A549 (cell line): ENCODE measurements at regions not wholly inside any gene's neighbourhood (a gene's known extent, or its start where the extent isn't known, plus 50 kb on each side); places are given as distances from the start of the nearest gene placed in this dataset.

Source experiments
- ATAC-seq, 2 experiments: fragments of 200-7000 bp in 1 of 2; fragments of >200 bp in 1 of 2; cut with Nextera tagmentation in 1 of 2; cut with Tn5 transposase in 1 of 2; 3 replicates each; pipeline versions ENCODE4 v1.8.0 to v1.9.1; 2018 to 2020; ENCODE audit warnings: mild to moderate bottlenecking in 1 of 2, moderate library complexity in 1 of 2
- CTCF ChIA-PET: fragments of 300-600 bp; sonication (Branson Sonifier 250); formaldehyde crosslinking; extraction: SDS; loops from one replicate; lab custom pipeline; 2021; ENCODE audit warnings: antibody characterized with exemption, inconsistent platforms; lab: Yijun Ruan, JAX
- POLR2A ChIA-PET: fragments of 350-600 bp; formaldehyde crosslinking; extraction: SDS; loops from one replicate; lab custom pipeline; 2021; ENCODE audit warnings: antibody characterized with exemption, inconsistent platforms; lab: Yijun Ruan, JAX
- DNase-seq, 2 experiments: peaks; one replicate each; pipeline versions ENCODE4 v3.0.0 to v3.0.0-alpha.2; 2011 to 2016; ENCODE audit warnings: low read depth in 1 of 2, low spot score in 1 of 2
- FAIRE-seq: peaks from 2 replicates; lab custom pipeline; 2011; peaks lifted over from hg19 to GRCh38; lab: Jason Lieb, UNC
- H3K27ac ChIP-seq, 2 experiments: fragments of >200 bp; sonication (Bioruptor Twin); formaldehyde crosslinking; 3 replicates each; pipeline ENCODE4 v1.5.1; 2016 to 2017
- H3K4me1 ChIP-seq: fragments of >200 bp; sonication (Bioruptor Twin); formaldehyde crosslinking; 3 replicates; pipeline ENCODE4 v1.6.1; 2016
- H3K4me2 ChIP-seq: fragments of >200 bp; sonication (Bioruptor Twin); formaldehyde crosslinking; 3 replicates; pipeline ENCODE4 v1.6.1; 2016
- H3K4me3 ChIP-seq: fragments of >200 bp; sonication (Bioruptor Twin); formaldehyde crosslinking; 3 replicates; pipeline ENCODE4 v1.5.1; 2016
- H3K9me3 ChIP-seq: fragments of >200 bp; sonication (Bioruptor Twin); formaldehyde crosslinking; 3 replicates; pipeline ENCODE4 v1.6.1; 2016
- CHD4 ChIP-seq: fragments of 200-600 bp; sonication (generic); IDR thresholded peaks from 2 replicates; pipeline ENCODE4 v1.6.1; 2016; ENCODE audit warnings: antibody characterized with exemption, mild to moderate bottlenecking, borderline replicate concordance
- EHF ChIP-seq: fragments of 250-450 bp; sonication (Bioruptor Pico); IDR thresholded peaks from 2 replicates; pipeline ENCODE4 v1.5.0; 2020; ENCODE audit warnings: mild to moderate bottlenecking
- FOXS1 ChIP-seq: fragments of 250-450 bp; sonication (Bioruptor Pico); IDR thresholded peaks from 2 replicates; pipeline ENCODE4 v1.5.0; 2020; ENCODE audit warnings: mild to moderate bottlenecking, moderate library complexity
- HDAC2 ChIP-seq: fragments of 200-600 bp; sonication (generic); IDR thresholded peaks from 2 replicates; pipeline ENCODE4 v1.6.1; 2016
- HEYL ChIP-seq: fragments of 250-450 bp; sonication (Bioruptor Pico); IDR thresholded peaks from 2 replicates; pipeline ENCODE4 v1.8.0; 2021; ENCODE audit warnings: mild to moderate bottlenecking, moderate library complexity
- HOXB5 ChIP-seq: fragments of 250-450 bp; sonication (Bioruptor Pico); IDR thresholded peaks from 2 replicates; pipeline ENCODE4 v1.5.0; 2020; ENCODE audit warnings: mild to moderate bottlenecking, moderate library complexity
- JUN ChIP-seq, 2 experiments: fragments of >200 bp; sonication (Bioruptor Twin); formaldehyde crosslinking; IDR thresholded peaks; 2 replicates in 1 of 2; 3 replicates in 1 of 2; pipeline ENCODE4 v1.6.1; 2016 to 2017
- JUNB ChIP-seq: fragments of >200 bp; sonication (Bioruptor Twin); formaldehyde crosslinking; IDR thresholded peaks from 2 replicates; pipeline ENCODE4 v1.6.1; 2016
- MAFK ChIP-seq: fragments of 450-650 bp; IDR thresholded peaks from 2 replicates; pipeline ENCODE4 v1.6.1; 2014; ENCODE audit not compliant: partially characterized antibody
- MAZ ChIP-seq: fragments of 150-350 bp; IDR thresholded peaks from 2 replicates; pipeline ENCODE4 v1.6.1; 2014; ENCODE audit warnings: antibody characterized with exemption, low read depth, low read length, borderline replicate concordance
- NPAS2 ChIP-seq: fragments of 250-450 bp; sonication (Bioruptor Pico); IDR thresholded peaks from 2 replicates; pipeline ENCODE4 v1.8.0; 2022; ENCODE audit warnings: mild to moderate bottlenecking, moderate library complexity, borderline replicate concordance
- RAD21 ChIP-seq, 2 experiments: fragments of >200 bp in 1 of 2; sonication (Bioruptor Twin) in 1 of 2; formaldehyde crosslinking in 1 of 2; IDR thresholded peaks in 1 of 2; conservative IDR thresholded peaks in 1 of 2; 2 replicates in 1 of 2; 3 replicates in 1 of 2; pipeline ENCODE4 v1.6.1; 2012 to 2018; ENCODE audit warnings: inconsistent platforms in 1 of 2
- RARB ChIP-seq: fragments of 250-450 bp; sonication (Bioruptor Pico); IDR thresholded peaks from 2 replicates; pipeline ENCODE4 v1.8.0; 2021; ENCODE audit warnings: mild to moderate bottlenecking, moderate library complexity
- RCOR1 ChIP-seq: fragments of 150-350 bp; IDR thresholded peaks from 2 replicates; pipeline ENCODE4 v1.6.1; 2014; ENCODE audit warnings: antibody characterized with exemption, low read length, low read depth
- RFX5 ChIP-seq: fragments of 450-650 bp; IDR thresholded peaks from 2 replicates; pipeline ENCODE4 v1.7.1; 2014; ENCODE audit warnings: antibody characterized with exemption, mild to moderate bottlenecking, moderate library complexity
- TP53 ChIP-seq: fragments of 250-450 bp; sonication (Bioruptor Pico); IDR thresholded peaks from 2 replicates; pipeline ENCODE4 v1.5.0; 2021; ENCODE audit warnings: mild to moderate bottlenecking, moderate library complexity
- ZFP36 ChIP-seq: fragments of 450-650 bp; IDR thresholded peaks from 2 replicates; pipeline ENCODE4 v1.6.1; 2014; ENCODE audit warnings: borderline replicate concordance; ENCODE audit not compliant: partially characterized antibody
- WGBS: methylation state at CpG from one replicate; pipeline ENCODE4 v1.1.6; 2017; ENCODE audit errors: missing lambda C conversion rate; 5-methylcytosine and 5-hydroxymethylcytosine counted together
- TF ChIP-seq, protein P1 (sequence below): fragments of >200 bp; sonication (Bioruptor Twin); formaldehyde crosslinking; IDR thresholded peaks from 2 replicates; pipeline ENCODE4 v1.6.1; 2016
- TF ChIP-seq, protein P2 (sequence below): IDR thresholded peaks from 2 replicates; pipeline ENCODE4 v1.6.1; 2012
- TF ChIP-seq, protein P3 (sequence below): fragments of 450-650 bp; IDR thresholded peaks from 2 replicates; pipeline ENCODE4 v1.6.1; 2014; ENCODE audit warnings: antibody characterized with exemption
- TF ChIP-seq, protein P4 (sequence below): fragments of 200-600 bp; sonication (generic); IDR thresholded peaks from 2 replicates; pipeline ENCODE4 v1.6.1; 2016; ENCODE audit warnings: antibody characterized with exemption, mild to moderate bottlenecking, moderate library complexity

DNA sequence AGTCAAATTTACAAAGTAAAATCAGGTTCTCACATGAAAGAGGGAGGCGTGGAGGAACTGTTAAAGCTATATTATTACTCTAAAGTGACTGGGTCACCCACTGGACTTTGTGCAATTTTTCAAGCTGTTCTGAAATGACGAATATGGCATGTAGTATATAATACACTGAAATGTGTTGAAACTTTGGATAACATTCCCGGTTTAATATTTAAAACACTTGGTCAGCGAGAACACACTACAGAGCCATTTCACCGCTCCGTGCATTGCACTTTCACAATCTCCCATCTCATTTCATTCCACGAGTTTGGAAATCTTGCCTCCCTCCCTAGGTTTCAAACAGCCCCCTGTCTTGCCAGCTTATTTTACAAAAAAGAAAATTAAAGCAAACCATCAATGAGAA is 337.9 kb downstream of the WDR11 start:
- no peak overlapping the region for H3K4me2 ChIP-seq
- no peak overlapping the region for H3K4me3 ChIP-seq
- ATAC-seq = no peak
- no peaks in the 10 kb centered on the region for H3K9me3 ChIP-seq
- H3K4me1 ChIP-seq = no peaks in the 10 kb centered on the region
- TF ChIP-seq MAZ (no peak), RCOR1 (no peak), CHD4 (no peak), NPAS2 (CRISPR knock-in tag) (no peak), TP53 (CRISPR knock-in tag) (no peak)
- TF ChIP-seq, all 56 proteins: peak for 0
- no peak for DNase-seq
- FAIRE-seq = no peak
- 21% methylated on average over 7 of the region's 7 CpGs for WGBS
- ChIA-PET CTCF (interaction anchor here (0.7 kb wide), 1 partner anchor 20 kb away, joined by 3 read pairs; no protein-coding TSS in a partner anchor), POLR2A (no interaction called here)
- no peak overlapping the region for H3K27ac ChIP-seq

DNA sequence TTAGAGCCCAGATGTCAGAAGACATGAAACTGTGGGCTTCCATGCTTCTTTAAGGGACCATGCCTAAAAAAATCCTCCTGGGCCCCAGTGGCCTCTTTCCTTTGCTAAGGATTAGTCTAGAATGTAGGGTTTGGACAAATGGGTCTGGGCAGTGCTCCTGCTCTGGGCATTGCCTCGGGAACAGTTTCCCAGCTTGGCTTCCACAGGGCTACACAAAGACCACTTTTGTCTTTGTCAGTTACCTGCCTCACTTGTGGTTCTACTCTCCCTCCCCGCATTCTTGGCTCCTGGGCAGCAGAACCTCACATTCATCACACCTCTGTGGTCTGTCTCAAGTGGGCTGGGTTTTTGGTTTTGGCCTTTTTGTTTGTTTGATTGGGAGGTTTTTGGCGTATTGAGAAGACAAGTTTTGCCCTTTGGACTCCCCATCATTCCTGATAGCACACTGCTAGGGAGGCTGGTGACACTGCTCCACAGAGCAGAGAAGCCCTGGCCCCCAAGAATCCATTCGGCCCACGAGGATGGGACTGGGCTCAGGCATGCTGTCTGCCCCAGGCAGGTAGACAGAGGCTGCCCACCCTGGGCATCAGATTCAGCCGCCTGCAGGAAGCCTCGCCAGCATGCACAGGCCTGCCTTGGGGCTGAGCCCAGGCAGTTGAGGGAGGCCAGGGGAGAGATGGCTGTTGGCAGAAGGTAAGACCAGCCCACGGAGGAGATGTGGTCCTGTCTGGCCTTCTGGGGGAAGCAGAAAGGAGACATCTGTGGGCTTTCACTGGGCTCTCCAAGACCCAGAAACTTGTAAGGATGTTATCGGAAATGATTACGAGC is 343.7 kb downstream of the WDR11 start:
- ATAC-seq (no peak), FAIRE-seq (no peak), DNase-seq (no peak)
- Histone ChIP-seq H3K4me3 (no peak overlapping the region), H3K9me3 (no peaks in the 10 kb centered on the region), H3K4me2 (no peak overlapping the region), H3K4me1 (no peaks in the 10 kb centered on the region), H3K27ac (no peak overlapping the region)
- WGBS = 10% methylated on average over 8 of the region's 10 CpGs
- ChIA-PET POLR2A (no interaction called here), CTCF (no interaction called here)
- TF ChIP-seq, protein P1, sequence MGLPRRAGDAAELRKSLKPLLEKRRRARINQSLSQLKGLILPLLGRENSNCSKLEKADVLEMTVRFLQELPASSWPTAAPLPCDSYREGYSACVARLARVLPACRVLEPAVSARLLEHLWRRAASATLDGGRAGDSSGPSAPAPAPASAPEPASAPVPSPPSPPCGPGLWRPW = no peak
- TF ChIP-seq TP53 (CRISPR knock-in tag) = no peak
- TF ChIP-seq JUN (IDR thresholded peaks at IDR 0.05) = no peak
- TF ChIP-seq, protein P2, sequence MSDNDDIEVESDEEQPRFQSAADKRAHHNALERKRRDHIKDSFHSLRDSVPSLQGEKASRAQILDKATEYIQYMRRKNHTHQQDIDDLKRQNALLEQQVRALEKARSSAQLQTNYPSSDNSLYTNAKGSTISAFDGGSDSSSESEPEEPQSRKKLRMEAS = no peak
- no peak for TF ChIP-seq RFX5
- TF ChIP-seq ZFP36 = no peak
- no peak for TF ChIP-seq RCOR1
- no peak for TF ChIP-seq FOXS1 (CRISPR knock-in tag)
- TF ChIP-seq MAFK = no peak
- no peak for TF ChIP-seq RARB
- TF ChIP-seq HOXB5 = no peak
- no peak for TF ChIP-seq HDAC2
- no peak for TF ChIP-seq RAD21 (conservative IDR thresholded peaks at IDR 0.05 in 1 of 2, IDR thresholded peaks at IDR 0.05 in 1 of 2)
- TF ChIP-seq, protein P3, sequence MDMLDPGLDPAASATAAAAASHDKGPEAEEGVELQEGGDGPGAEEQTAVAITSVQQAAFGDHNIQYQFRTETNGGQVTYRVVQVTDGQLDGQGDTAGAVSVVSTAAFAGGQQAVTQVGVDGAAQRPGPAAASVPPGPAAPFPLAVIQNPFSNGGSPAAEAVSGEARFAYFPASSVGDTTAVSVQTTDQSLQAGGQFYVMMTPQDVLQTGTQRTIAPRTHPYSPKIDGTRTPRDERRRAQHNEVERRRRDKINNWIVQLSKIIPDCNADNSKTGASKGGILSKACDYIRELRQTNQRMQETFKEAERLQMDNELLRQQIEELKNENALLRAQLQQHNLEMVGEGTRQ = no peak
- TF ChIP-seq, protein P4, sequence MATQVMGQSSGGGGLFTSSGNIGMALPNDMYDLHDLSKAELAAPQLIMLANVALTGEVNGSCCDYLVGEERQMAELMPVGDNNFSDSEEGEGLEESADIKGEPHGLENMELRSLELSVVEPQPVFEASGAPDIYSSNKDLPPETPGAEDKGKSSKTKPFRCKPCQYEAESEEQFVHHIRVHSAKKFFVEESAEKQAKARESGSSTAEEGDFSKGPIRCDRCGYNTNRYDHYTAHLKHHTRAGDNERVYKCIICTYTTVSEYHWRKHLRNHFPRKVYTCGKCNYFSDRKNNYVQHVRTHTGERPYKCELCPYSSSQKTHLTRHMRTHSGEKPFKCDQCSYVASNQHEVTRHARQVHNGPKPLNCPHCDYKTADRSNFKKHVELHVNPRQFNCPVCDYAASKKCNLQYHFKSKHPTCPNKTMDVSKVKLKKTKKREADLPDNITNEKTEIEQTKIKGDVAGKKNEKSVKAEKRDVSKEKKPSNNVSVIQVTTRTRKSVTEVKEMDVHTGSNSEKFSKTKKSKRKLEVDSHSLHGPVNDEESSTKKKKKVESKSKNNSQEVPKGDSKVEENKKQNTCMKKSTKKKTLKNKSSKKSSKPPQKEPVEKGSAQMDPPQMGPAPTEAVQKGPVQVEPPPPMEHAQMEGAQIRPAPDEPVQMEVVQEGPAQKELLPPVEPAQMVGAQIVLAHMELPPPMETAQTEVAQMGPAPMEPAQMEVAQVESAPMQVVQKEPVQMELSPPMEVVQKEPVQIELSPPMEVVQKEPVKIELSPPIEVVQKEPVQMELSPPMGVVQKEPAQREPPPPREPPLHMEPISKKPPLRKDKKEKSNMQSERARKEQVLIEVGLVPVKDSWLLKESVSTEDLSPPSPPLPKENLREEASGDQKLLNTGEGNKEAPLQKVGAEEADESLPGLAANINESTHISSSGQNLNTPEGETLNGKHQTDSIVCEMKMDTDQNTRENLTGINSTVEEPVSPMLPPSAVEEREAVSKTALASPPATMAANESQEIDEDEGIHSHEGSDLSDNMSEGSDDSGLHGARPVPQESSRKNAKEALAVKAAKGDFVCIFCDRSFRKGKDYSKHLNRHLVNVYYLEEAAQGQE = no peak
- TF ChIP-seq JUNB = no peak
- TF ChIP-seq HEYL (CRISPR knock-in tag) = no peak
- TF ChIP-seq EHF (CRISPR knock-in tag) = no peak
